Large intestine (tissue), 3 donors: ENCODE measurements at regions not wholly inside any gene's neighbourhood (a gene's known extent, or its start where the extent isn't known, plus 50 kb on each side); places are given as distances from the start of the nearest gene placed in this dataset.

ENCODE experiments used
- DNase-seq, 2 donors: peaks; one replicate each; pipeline versions ENCODE4 v3.0.0 to v3.0.0-alpha.2; 2013
- H3K27ac ChIP-seq: one replicate; pipeline ENCODE4 v1.5.1; 2013; ENCODE audit warnings: low read length
- H3K27me3 ChIP-seq: 2 replicates; pipeline ENCODE4 v1.6.1; 2013; ENCODE audit warnings: low read length; ENCODE audit not compliant: control insufficient read depth, insufficient read depth
- H3K36me3 ChIP-seq: 2 replicates; pipeline ENCODE4 v1.6.1; 2013; ENCODE audit warnings: low read length; ENCODE audit not compliant: control insufficient read depth, insufficient read depth
- H3K4me1 ChIP-seq: one replicate; pipeline ENCODE4 v1.6.1; 2013; ENCODE audit warnings: low read length; ENCODE audit not compliant: control insufficient read depth, insufficient read depth
- H3K4me3 ChIP-seq: one replicate; pipeline ENCODE4 v1.5.1; 2013; ENCODE audit warnings: low read length
- H3K9me3 ChIP-seq: one replicate; pipeline ENCODE4 v1.6.1; 2013; ENCODE audit warnings: mild to moderate bottlenecking, low read depth, low read length, moderate library complexity; ENCODE audit not compliant: control insufficient read depth
- WGBS: methylation state at CpG from one replicate; pipeline ENCODE4 v1.1.5; 2013; ENCODE audit warnings: low lambda C conversion rate; ENCODE audit not compliant: insufficient coverage; 5-methylcytosine and 5-hydroxymethylcytosine counted together

- Histone ChIP-seq H3K4me3 (no peak overlapping the region), H3K27ac (no peak overlapping the region), H3K36me3 (no peaks in the 10 kb centered on the region), H3K9me3 (no peaks in the 10 kb centered on the region), H3K4me1 (no peaks in the 10 kb centered on the region), H3K27me3 (no peaks in the 10 kb centered on the region)
- no CpG with 5 or more reads among the region's 5 CpGs for WGBS
- peak in 1 of 2 donors; percentile 7 for DNase-seq
These were observed 916.6 kb downstream of the DIAPH3 start for GRCh38 chr13:59247171-59247570.

DNA sequence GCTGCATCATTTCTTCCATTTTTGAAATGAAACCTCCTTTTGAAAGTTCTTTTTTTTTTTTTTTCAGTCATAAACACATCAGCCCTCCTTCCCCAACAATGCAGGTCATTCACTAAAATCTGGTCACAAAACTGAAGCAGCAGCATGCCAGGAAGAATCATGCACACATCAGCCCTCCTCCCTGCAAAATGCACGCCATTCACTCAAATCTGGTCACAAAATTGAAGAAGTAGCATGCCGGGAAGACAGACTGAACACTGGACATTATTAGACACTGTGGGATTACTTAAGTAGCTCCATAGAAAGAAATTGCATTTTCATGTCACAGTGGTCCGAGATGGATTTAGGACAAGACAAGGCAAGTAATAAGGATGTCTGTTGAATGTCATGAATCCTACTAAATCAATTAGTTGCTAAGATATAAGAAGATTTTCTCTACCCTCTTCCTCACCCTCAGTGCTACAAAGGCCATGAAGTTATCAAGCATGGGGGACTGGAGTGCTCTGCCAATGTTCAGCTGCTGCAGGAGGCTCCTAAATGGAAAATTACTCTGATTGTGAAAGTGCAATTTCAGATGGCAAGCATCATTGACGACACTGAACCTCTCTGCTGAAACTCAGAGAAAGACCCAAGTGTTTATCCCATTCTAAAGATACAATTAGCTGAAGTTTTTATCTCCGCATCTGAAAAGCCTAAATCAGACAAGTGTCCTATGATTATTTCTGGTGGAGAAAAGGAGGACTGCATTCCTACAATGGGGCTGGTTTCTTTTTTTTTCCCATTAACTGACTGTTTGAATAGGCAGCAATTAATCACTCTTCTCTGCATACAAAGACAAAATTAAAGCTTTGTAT is 913.2 kb downstream of the DIAPH3 start:
- no peaks in the 10 kb centered on the region for H3K27me3 ChIP-seq
- no peaks in the 10 kb centered on the region for H3K4me1 ChIP-seq
- no peaks in the 10 kb centered on the region for H3K9me3 ChIP-seq
- peak; percentile 7 to 12 for DNase-seq
- no peak overlapping the region for H3K4me3 ChIP-seq
- 50% methylated on average over 1 of the region's 5 CpGs for WGBS
- H3K27ac ChIP-seq = no peak overlapping the region
- H3K36me3 ChIP-seq = no peaks in the 10 kb centered on the region

DNA sequence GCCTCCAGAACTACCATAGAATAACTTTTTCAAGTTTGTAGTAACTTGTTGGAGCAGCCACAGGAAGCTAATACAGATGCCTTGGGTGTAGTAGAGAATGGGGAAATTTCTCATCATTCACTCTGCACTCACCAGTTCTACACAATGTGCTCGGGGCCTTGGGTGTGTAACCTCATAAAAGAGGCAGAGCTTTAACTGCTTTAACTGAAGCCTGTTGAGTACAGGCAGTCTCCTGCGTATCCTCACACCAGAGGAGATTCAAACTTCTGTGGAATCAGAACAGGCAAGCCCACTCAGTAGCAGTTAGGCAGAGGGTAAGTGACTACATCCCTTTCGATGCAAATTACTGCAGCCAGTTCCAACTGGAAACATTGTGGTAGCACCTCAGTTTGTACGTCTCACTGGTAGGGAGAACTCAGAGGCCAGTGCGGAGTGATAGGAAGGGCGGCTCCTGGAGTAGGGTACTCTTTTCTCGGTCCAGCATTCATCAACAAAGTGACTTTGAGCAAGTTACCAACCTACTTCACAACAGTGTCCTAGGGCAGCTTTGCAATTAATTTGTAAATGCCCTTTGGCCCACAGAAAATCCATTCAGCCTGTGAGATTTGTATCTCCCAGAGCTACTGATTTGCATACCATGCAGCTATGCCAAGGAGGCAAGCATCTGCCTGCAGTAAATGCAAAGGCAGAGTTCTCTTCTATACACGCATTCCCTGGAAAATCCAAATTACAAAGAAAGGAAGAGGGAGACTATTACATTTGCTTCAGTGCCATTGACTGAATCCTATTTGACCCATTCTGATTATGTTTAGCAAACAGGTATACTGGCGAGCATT is 904.3 kb downstream of the DIAPH3 start:
- WGBS = 100% methylated on average over 1 of the region's 9 CpGs
- DNase-seq = no peak
- no peak overlapping the region for H3K27ac ChIP-seq
- no peak overlapping the region for H3K4me3 ChIP-seq
- H3K27me3 ChIP-seq = no peaks in the 10 kb centered on the region
- H3K9me3 ChIP-seq = no peaks in the 10 kb centered on the region
- no peaks in the 10 kb centered on the region for H3K36me3 ChIP-seq
- no peaks in the 10 kb centered on the region for H3K4me1 ChIP-seq

- 80% methylated on average over 1 of the region's 4 CpGs for WGBS
- Histone ChIP-seq H3K9me3 (no peaks in the 10 kb centered on the region), H3K4me1 (no peaks in the 10 kb centered on the region), H3K4me3 (no peak overlapping the region), H3K27me3 (no peaks in the 10 kb centered on the region), H3K27ac (no peak overlapping the region), H3K36me3 (no peaks in the 10 kb centered on the region)
- DNase-seq = no peak
These were observed 901.7 kb downstream of the DIAPH3 start for GRCh38 chr13:59261928-59262488.

DNA sequence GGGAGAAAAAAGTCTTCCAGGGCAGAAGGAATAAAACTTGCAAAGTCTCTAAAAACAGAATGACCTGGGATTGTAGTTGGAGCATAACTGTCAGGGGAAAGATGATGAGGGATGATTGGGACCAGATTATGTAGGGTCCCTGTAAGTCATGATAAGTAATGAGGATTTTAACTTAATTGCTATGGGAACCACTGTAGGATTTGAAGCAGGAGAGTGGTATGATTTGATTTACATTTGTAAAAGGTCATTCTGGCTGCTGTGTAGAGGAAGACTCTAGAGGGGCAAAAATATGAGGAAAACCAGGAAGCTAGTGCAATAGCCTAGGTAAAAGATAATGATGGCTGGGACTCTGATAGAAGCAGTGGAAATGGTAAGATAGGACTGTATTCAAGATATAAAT is 900.2 kb downstream of the DIAPH3 start:
- H3K4me3 ChIP-seq = no peak overlapping the region
- H3K36me3 ChIP-seq = no peaks in the 10 kb centered on the region
- no peak for DNase-seq
- H3K9me3 ChIP-seq = no peaks in the 10 kb centered on the region
- no peaks in the 10 kb centered on the region for H3K4me1 ChIP-seq
- no peak overlapping the region for H3K27ac ChIP-seq
- H3K27me3 ChIP-seq = no peaks in the 10 kb centered on the region

DNA sequence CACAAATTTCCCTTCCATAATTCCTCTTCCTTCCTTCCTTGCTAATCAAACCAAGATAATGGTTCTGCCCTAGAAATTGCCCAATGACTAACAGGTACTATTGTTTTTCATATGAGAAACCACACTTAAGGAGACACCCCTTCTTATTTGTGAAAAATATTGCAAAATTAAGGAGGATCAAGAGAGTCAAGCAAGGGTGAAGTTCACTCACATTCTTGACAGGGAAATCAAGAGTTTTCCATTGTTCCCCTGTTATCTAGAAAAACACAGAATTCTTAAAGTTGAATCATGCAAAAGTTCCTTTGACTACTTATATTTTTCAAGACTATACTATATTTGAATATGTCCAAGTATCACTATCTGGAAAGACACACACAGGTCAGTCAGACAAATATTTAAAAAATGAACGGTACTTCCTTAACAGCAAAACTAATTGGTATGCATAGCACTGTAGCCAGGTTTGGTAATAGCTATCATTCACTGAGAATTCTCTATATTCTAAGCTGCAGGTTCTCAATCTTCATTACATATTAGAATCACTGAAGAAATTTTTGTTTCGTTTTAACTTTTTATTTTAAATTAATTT is 897.2 kb downstream of the DIAPH3 start:
- no peak for DNase-seq
- H3K9me3 ChIP-seq = no peaks in the 10 kb centered on the region
- H3K4me3 ChIP-seq = no peak overlapping the region
- H3K27me3 ChIP-seq = no peaks in the 10 kb centered on the region
- 75% methylated on average over 1 of the region's 2 CpGs for WGBS
- H3K36me3 ChIP-seq = no peaks in the 10 kb centered on the region
- H3K27ac ChIP-seq = no peak overlapping the region
- no peaks in the 10 kb centered on the region for H3K4me1 ChIP-seq

DNA sequence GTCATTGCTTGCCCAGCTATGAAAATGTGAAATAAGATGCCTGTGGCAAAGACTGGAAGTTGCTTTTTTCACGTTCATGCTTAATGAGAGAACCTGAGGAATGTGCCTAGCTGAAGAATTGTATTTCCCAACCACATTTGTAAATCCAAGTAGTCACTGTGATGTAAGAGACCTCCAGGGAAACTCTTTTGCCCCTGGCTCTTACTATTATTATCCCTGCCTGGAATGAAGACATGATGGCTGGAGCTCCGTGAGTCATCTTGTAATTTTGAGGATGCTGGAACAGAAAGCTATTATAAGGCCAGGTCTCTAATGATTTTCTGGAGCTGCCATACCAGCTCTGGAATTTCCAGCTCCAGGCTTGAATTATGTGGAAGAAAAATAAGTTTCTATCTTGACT is 894.3 kb downstream of the DIAPH3 start:
- no peaks in the 10 kb centered on the region for H3K27me3 ChIP-seq
- H3K4me3 ChIP-seq = no peak overlapping the region
- H3K9me3 ChIP-seq = no peaks in the 10 kb centered on the region
- no peak for DNase-seq
- H3K4me1 ChIP-seq = no peaks in the 10 kb centered on the region
- no peak overlapping the region for H3K27ac ChIP-seq
- WGBS = no CpG with 5 or more reads among the region's 2 CpGs
- H3K36me3 ChIP-seq = no peaks in the 10 kb centered on the region

DNA sequence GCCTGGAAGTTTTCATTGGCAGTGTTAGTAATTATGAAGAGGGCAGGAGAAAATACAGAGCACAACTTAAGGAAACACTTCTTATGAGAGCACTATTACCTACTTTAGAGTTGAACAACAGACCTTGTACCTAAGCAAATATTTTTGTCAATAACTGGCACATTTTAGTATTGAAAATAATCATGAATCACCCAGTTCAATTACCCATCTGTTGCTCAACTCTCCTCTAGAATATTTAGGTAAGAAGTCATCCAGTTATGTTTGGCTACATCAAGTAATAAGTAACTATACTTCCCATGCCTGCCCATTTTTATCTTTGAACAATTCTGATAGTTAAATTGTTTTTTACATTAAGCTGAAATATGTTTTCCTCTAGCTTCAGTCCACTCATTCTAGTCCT is 893.4 kb downstream of the DIAPH3 start:
- Histone ChIP-seq H3K27ac (no peak overlapping the region), H3K27me3 (no peaks in the 10 kb centered on the region), H3K36me3 (no peaks in the 10 kb centered on the region), H3K9me3 (no peaks in the 10 kb centered on the region), H3K4me1 (no peaks in the 10 kb centered on the region), H3K4me3 (no peak overlapping the region)
- DNase-seq = no peak

DNA sequence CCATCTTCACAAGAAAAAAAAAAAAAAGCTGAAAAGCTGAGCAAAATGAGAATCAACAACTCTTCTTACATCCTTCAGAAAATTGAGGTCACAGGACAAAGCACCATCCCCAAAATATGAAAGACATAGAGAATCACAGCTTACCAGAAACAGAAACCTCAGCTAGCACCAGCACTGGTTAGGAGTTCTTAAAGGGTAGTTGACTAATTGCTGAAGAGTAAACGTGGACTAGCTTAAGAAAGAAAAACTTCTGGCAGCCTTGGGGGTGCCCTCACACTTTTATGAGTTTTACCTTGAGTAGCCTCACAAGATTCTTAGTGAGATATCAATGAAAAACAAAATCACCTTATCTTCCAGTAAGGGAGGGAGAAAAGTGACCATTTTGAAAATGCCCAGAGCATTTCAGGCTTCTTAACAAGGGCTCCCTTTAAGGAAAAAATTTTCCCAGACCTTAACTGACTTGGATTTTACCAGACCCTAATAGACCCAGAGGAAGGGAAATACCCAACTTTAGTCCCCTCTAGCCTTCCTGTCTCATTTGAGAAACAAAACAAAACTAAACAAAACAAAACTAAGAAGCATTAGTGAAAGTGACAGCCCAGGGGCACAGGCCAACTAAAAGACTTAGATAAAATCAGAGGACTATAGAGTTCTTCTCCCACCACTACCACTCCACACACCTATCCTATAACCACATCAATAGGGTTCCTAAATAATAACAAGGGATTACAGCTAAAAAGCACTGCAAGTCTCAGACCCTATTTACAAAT is 888.6 kb downstream of the DIAPH3 start:
- no peaks in the 10 kb centered on the region for H3K4me1 ChIP-seq
- WGBS = no CpG with 5 or more reads among the region's 1 CpG
- H3K36me3 ChIP-seq = no peaks in the 10 kb centered on the region
- H3K4me3 ChIP-seq = no peak overlapping the region
- no peak for DNase-seq
- no peaks in the 10 kb centered on the region for H3K9me3 ChIP-seq
- H3K27me3 ChIP-seq = no peaks in the 10 kb centered on the region
- no peak overlapping the region for H3K27ac ChIP-seq

- Histone ChIP-seq H3K36me3 (no peaks in the 10 kb centered on the region), H3K4me1 (no peaks in the 10 kb centered on the region), H3K27me3 (no peaks in the 10 kb centered on the region), H3K27ac (no peak overlapping the region), H3K4me3 (no peak overlapping the region), H3K9me3 (no peaks in the 10 kb centered on the region)
- no peak for DNase-seq
These were observed 887.3 kb downstream of the DIAPH3 start for GRCh38 chr13:59276436-59276835.
